Ectodermal cell (in vitro differentiated cells): ENCODE measurements at regions not wholly inside any gene's neighbourhood (a gene's known extent, or its start where the extent isn't known, plus 50 kb on each side); places are given as distances from the start of the nearest gene placed in this dataset.

Source experiments
- H3K27ac ChIP-seq: 2 replicates; pipeline ENCODE4 v1.7.0; 2013; ENCODE audit warnings: mild to moderate bottlenecking, low read depth, low read length; ENCODE audit not compliant: insufficient read depth, poor library complexity, severe bottlenecking
- H3K27me3 ChIP-seq: 2 replicates; pipeline ENCODE4 v1.7.0; 2013; ENCODE audit warnings: mild to moderate bottlenecking, low read length; ENCODE audit not compliant: insufficient read depth, control insufficient read depth, poor library complexity, severe bottlenecking
- H3K36me3 ChIP-seq: one replicate; pipeline ENCODE4 v1.7.0; 2013; ENCODE audit warnings: low read length; ENCODE audit not compliant: control insufficient read depth, insufficient read depth
- H3K4me1 ChIP-seq: one replicate; pipeline ENCODE4 v1.7.0; 2013; ENCODE audit warnings: low read length; ENCODE audit not compliant: control insufficient read depth, insufficient read depth
- H3K4me3 ChIP-seq: 2 replicates; pipeline ENCODE4 v1.7.0; 2013; ENCODE audit warnings: low read depth, low read length, control low read depth; ENCODE audit not compliant: insufficient read depth
- H3K9me3 ChIP-seq: 2 replicates; pipeline ENCODE4 v1.7.0; 2013; ENCODE audit warnings: mild to moderate bottlenecking, low read length, moderate library complexity; ENCODE audit not compliant: control insufficient read depth
- WGBS, 2 experiments: methylation state at CpG; one replicate each; pipeline ENCODE4 v1.1.7; 2013; ENCODE audit warnings: missing lambda C conversion rate in 2 of 2; 5-methylcytosine and 5-hydroxymethylcytosine counted together

DNA sequence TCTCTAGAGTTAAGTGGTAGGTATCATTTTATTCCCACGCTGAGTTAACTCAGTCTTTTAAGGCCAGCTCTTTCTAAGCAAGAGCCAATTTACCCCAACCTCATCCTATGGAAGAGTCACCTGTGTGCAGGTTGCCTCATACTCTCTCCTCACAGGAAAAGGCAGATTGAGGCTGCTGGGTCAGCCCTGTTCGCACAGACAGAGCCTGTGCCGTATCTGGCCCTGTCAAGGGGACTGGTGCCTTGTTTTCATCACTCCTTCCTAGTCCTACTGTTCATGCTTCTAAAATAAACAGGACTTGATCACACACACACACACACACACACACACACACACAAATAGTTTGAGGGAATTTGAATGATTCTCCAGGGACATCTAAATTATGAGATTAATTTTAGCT is 285.0 kb downstream of the SLC6A15 start:
- WGBS, 2 experiments, result 89 to 91% methylated on average over 3 of the region's 3 CpGs
- Histone ChIP-seq H3K4me1 (no peaks in the 10 kb centered on the region), H3K27me3 (no peaks in the 10 kb centered on the region), H3K9me3 (no peaks in the 10 kb centered on the region), H3K4me3 (no peak overlapping the region), H3K27ac (no peak overlapping the region), H3K36me3 (no peaks in the 10 kb centered on the region)

DNA sequence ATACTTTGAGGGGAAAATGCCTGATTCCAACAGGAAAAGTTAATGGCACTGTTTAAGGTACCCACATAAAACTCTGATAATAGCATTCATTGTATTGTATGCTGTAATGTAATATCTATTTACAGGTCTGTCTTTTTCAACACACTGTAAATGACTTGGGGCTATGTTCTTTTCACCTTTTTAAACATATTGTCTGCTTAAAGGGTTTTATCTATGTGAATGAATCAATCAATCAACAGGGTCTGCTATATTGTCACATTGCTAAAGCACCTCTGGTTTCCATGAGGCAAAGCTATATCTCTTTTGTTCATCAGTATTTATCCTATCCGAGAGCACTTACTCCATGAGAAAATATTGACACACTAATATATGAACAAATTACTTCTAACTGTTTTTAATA is 288.0 kb downstream of the SLC6A15 start:
- H3K27ac ChIP-seq, result no peak overlapping the region
- no peaks in the 10 kb centered on the region for H3K27me3 ChIP-seq
- WGBS, 2 experiments, result 90% methylated on average over 1 of the region's 1 CpG; no CpG with 5 or more reads in 1 of the 2 experiments
- H3K4me1 ChIP-seq, result no peaks in the 10 kb centered on the region
- H3K9me3 ChIP-seq, result no peaks in the 10 kb centered on the region
- H3K36me3 ChIP-seq, result no peaks in the 10 kb centered on the region
- no peak overlapping the region for H3K4me3 ChIP-seq

DNA sequence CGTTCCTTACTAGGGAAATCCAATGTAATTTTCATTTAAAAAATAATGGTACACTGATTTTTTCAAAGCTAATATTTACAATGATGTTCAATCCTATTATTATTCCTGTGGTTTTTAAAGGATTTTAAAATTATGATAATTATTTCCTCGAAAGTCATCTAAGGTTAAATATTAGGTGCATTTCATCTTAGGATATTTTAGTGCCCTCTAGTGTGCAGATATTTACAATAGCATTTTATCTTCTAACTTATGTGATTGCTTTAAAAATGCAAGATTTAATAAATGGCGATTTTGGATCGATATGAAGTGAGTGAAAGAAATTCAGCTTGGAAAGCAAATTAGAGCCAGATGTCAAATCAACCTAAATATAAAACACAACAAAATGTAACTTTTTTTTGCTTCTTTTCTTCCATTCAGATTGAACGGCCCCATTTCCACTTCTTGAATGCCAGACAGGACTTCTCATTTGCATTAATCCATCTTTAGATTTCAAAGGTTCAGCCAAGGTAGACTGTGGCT is 293.5 kb downstream of the SLC6A15 start:
- no peaks in the 10 kb centered on the region for H3K27me3 ChIP-seq
- H3K27ac ChIP-seq, result no peak overlapping the region
- H3K4me1 ChIP-seq, result no peaks in the 10 kb centered on the region
- H3K9me3 ChIP-seq, result no peaks in the 10 kb centered on the region
- no peak overlapping the region for H3K4me3 ChIP-seq
- 88 to 93% methylated on average over 2 to 4 of the region's 5 CpGs for WGBS, 2 experiments
- H3K36me3 ChIP-seq, result no peaks in the 10 kb centered on the region

DNA sequence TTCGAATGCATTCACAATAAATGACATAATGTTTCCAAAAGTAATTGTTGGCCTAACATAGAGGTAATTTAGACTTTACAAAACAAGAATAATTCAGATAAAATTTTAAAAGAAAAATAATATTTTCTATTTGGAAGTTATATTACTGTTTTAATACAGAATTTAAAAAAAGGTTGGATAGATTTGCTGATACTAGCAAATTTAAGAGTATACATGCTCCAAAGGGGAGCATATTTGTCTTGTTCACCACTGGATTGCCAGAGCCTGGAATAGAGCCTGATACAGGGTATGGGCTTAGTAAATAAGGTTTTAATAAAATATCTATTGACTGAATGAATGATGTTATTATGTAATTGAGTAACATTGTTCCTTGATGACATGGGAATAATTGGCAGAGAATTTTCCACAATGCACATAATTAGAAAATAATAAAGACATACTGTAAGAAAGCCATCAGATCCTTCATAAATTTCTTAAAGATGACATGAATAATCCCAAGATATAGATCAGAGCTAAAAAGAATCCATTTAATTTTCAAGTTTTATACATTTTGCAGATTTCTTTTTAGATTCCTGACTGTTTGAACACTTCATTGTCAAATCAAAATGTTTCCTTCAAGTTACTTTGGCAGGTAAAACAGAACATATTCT is 305.3 kb downstream of the SLC6A15 start:
- whole genome bisulfite sequencing, 2 experiments, result no CpG with 5 or more reads among the region's 1 CpG
- H3K4me3 ChIP-seq, result no peak overlapping the region
- H3K27me3 ChIP-seq, result no peaks in the 10 kb centered on the region

DNA sequence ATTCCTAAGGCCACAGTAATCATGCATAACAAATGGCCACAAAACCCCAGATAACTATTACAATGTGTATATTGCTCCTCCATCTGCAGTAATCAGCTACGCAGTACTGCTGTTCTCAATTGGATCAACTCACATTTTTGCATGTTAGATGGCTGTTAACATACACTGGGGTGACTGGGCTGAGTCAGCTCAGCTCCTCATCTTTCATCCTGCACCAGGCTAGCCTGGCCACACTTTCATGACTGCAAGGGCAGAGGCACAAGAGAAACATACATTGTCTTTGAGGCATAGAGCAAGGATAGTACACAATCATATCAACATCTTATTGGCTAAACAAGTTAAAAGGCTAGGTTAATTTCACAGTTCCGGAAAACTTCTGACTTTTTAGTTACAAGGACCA is 306.6 kb downstream of the SLC6A15 start:
- Histone ChIP-seq H3K4me1 (no peaks in the 10 kb centered on the region), H3K9me3 (no peaks in the 10 kb centered on the region), H3K36me3 (no peaks in the 10 kb centered on the region), H3K27ac (no peak overlapping the region), H3K4me3 (no peak overlapping the region), H3K27me3 (no peaks in the 10 kb centered on the region)
- WGBS, 2 experiments, result 88 to 92% methylated on average over 1 to 2 of the region's 2 CpGs

More for the DNA sequence above, 305.3 kb downstream of the SLC6A15 start:
- no peaks in the 10 kb centered on the region for H3K9me3 ChIP-seq
- H3K36me3 ChIP-seq, result no peaks in the 10 kb centered on the region
- H3K27ac ChIP-seq, result no peak overlapping the region
- H3K4me1 ChIP-seq, result no peaks in the 10 kb centered on the region

DNA sequence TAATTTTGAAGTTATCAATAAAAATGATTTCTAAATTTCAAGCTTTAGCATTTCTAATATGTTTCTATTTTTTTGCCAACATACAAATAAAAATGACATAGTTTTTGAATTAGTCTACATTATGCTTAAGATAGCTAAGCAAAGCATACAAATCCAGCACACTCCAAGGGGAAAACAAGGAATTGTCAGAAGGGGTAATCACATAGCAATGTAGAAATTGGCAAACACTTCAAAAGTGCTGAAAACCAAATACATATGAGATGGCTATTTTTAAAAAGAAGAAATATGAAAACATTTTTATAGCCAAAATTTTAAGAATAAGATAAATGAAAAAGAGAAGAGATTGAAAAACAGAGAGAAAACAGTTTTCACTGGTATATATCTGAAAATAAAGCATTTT is 308.0 kb downstream of the SLC6A15 start:
- no peaks in the 10 kb centered on the region for H3K27me3 ChIP-seq
- no peak overlapping the region for H3K27ac ChIP-seq
- H3K9me3 ChIP-seq, result no peaks in the 10 kb centered on the region
- no peaks in the 10 kb centered on the region for H3K36me3 ChIP-seq
- H3K4me3 ChIP-seq, result no peak overlapping the region
- H3K4me1 ChIP-seq, result no peaks in the 10 kb centered on the region

DNA sequence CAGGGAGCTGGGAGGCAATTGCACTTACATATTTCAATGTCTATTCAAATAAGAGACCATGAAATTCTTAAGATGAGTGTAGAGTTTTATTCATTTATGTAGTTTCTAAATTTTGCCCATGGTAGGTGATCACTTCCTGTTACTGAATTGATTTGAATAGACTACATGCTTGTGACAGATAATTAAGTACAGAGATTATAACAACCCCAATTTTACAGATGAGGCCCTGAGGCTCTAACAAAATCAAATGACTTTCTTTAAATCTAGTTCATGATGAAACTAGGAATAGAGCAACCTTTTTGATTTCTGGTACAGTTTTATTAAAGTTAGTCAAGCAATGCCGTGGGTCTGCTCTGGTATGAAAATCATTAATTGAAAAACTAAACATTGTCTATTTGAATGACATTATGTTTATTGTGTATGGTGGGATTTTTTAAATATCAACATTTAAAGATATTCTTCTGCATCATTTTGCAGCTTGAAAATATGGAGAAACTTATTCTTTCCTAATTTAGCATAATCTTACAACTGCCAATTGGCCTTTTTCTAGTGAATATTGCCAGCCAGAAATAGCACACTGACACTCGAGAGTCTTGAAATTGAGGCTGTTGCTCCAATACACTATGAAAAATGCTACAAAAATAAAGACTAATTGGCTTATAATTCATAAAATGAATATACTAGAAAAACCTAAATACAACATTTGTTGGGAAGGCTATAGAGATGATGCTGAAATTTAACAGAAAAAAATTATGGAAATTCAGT is 308.9 kb downstream of the SLC6A15 start:
- no peaks in the 10 kb centered on the region for H3K27me3 ChIP-seq
- no peak overlapping the region for H3K4me3 ChIP-seq
- H3K27ac ChIP-seq, result no peak overlapping the region
- no peaks in the 10 kb centered on the region for H3K36me3 ChIP-seq
- H3K9me3 ChIP-seq, result no peaks in the 10 kb centered on the region
- no peaks in the 10 kb centered on the region for H3K4me1 ChIP-seq
- whole genome bisulfite sequencing, 2 experiments, result 80 to 92% methylated on average over 2 of the region's 2 CpGs

DNA sequence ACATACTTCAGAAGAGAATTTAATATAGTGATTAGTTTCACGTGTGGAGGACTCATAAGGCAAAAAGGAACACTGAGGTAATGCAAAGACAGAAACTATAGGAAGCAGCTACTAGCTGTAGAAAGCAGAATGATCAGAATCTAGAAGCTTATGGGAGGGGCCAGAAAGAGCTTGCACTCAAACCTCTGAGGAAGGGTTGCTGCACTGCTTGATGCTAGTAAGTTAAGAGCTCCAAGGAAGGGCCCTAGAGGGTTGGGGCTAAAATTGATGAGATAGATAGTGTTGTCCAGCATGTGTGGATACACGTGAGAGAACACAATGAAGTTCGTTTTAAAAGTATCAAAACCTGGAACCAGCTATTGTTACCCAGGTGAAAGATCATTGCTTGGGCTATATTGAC is 311.1 kb downstream of the SLC6A15 start:
- Histone ChIP-seq H3K27ac (no peak overlapping the region), H3K9me3 (no peaks in the 10 kb centered on the region), H3K4me3 (no peak overlapping the region), H3K4me1 (no peaks in the 10 kb centered on the region), H3K27me3 (no peaks in the 10 kb centered on the region), H3K36me3 (no peaks in the 10 kb centered on the region)
- 78 to 92% methylated on average over 3 of the region's 3 CpGs for WGBS, 2 experiments

DNA sequence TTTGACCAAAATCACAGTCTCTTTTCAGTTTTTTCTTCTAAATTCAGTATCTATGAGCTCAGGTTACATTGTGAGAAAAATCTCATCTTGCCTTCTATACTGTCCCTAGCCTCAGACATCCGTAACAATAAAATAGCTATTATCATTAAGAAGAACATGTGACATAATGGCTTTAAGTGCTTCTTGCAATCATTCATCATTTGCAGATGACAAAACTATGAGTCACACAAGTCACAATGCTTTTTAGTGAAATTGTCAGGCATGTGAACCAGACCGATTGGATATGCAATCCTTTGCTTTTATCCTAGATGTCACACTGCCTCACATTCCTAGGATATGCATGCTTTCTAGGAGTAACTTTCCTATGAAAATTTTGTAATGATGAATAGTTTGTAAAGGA is 313.1 kb downstream of the SLC6A15 start:
- Histone ChIP-seq H3K27ac (no peak overlapping the region), H3K4me1 (no peaks in the 10 kb centered on the region), H3K27me3 (no peaks in the 10 kb centered on the region), H3K4me3 (no peak overlapping the region), H3K36me3 (no peaks in the 10 kb centered on the region), H3K9me3 (no peaks in the 10 kb centered on the region)
- 75 to 100% methylated on average over 2 of the region's 2 CpGs for WGBS, 2 experiments

DNA sequence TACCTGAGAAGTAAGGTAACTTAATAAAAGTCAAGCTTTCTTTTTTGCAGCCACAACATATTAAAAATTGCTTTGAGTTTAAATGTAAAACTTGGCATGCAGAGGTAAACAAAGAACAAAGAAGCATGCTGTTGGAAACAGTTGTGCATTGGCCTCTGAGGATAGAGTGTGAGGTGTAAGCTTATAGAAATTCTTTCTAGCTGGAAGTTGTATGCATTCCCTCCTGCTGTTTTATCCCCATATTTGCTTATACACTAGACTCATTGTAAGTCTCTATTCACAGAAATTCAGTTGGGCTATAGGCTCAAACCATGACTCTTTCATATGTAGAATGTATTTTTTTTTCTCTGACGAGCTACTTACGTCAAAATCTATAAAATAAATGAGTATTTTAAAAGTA is 316.3 kb downstream of the SLC6A15 start:
- no CpG with 5 or more reads among the region's 2 CpGs for WGBS, 2 experiments

More for the DNA sequence above, 316.3 kb downstream of the SLC6A15 start:
- H3K27me3 ChIP-seq, result no peaks in the 10 kb centered on the region
- no peak overlapping the region for H3K4me3 ChIP-seq
- H3K27ac ChIP-seq, result no peak overlapping the region
- no peaks in the 10 kb centered on the region for H3K36me3 ChIP-seq
- H3K4me1 ChIP-seq, result no peaks in the 10 kb centered on the region
- no peaks in the 10 kb centered on the region for H3K9me3 ChIP-seq
